GM21723 (cell line): ENCODE measurements at regions not wholly inside any gene's neighbourhood (a gene's known extent, or its start where the extent isn't known, plus 50 kb on each side); places are given as distances from the start of the nearest gene placed in this dataset.
"Not testable (repeated sequence)": the region's sequence is repeated elsewhere in the genome, so short reads cannot be mapped to it uniquely, and the experiment has no call there.

Source experiments
- ATAC-seq: cut with Tn5 transposase; IDR thresholded peaks from one replicate; pipeline ENCODE4 v1.9.1; 2021; ENCODE audit warnings: mild to moderate bottlenecking, moderate library complexity; ENCODE audit not compliant: unreplicated experiment

- ATAC-seq = no peak
Observed at GRCh38 chr4:177791188-177791587, 349.0 kb upstream of the AGA start.

GRCh38 chr4:177796841-177797240 is 354.6 kb upstream of the AGA start:
- no peak for ATAC-seq

DNA sequence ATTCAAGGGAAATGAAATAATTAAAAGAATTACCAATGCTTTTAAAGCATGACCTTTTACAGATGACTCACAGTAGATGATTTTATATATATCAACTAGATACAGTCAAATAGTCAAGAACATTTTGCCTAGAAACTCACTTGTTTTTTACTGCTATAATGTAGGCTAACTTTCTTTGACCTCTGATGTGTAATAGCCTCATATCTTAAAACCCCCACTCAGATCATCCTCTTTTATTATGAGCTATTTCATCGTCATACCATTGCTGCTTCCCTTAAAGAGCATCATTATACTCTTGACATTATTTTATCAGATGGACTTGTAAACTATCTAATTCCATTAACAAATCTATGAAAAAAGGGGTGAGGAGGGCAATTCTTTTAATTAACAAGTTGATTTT is 355.9 kb upstream of the AGA start:
- no peak for ATAC-seq

- no peak for ATAC-seq
Observed at GRCh38 chr4:177802162-177802561, 359.9 kb upstream of the AGA start.

- no peak for ATAC-seq
Observed at GRCh38 chr4:177802661-177803060, 360.4 kb upstream of the AGA start.

GRCh38 chr4:177803151-177803550 is 360.9 kb upstream of the AGA start:
- ATAC-seq = no peak

- ATAC-seq = no peak
Observed at GRCh38 chr4:177809791-177810190, 367.6 kb upstream of the AGA start.

DNA sequence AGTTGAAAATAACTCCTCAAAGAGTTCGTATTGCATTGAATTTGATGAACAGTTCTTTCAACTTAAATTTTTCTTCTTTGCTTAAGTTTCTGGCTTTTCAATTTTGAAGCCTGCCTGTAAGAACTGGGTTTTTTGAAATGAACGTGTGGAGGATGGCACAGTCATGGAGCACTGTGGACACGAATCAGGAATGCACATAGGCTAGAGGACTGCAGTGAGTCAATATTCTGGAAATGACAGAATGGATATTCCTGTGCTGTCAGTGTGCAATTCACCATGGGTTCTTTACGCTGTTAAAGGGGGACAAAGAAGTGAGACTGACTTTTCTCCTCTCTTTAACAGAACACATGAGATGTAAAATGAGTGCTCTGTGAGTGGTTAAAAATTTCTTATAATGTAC is 368.0 kb upstream of the AGA start:
- no peak for ATAC-seq

DNA sequence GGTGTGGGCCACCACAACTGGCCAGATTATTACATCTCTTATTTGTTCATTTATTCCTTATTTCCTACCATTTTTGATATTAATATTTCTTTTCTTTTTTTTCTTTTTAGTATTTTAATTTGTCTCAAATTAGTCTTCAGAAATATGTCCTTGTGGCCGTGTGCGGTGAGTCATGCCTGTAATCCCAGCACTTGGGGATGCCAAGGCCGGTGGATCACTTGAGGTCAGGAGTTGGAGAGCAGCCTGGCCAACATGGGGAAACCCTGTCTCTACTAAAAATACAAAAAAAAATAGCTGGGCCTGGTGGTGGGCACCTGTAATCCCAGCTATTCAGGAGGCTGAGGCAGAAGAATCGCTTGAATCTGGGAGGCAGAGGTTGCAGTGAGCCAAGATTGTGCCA is 376.2 kb upstream of the AGA start:
- not testable (repeated sequence) for ATAC-seq

DNA sequence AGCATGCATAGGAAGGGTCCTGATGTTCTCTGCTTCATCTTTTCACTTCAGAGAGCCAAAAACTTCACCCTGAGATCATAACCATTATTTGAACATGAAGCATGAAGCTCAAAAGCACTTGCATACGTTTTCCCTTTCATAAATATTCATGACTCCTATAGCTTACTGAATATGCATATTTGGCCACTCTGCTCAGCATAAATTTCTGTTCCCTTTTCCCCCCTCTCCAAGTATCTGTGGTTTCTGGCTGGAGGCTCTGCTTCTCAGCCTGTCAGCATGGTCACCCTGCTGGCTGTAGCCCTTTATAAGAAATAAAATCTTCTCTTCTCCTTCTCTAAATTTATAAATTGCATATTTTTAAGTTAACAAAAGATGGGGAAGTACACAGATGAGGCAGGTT is 384.7 kb upstream of the AGA start:
- ATAC-seq = no peak

- no peak for ATAC-seq
Observed at GRCh38 chr4:177841258-177841657, 399.0 kb upstream of the AGA start.

GRCh38 chr4:177853229-177853628 is 411.0 kb upstream of the AGA start:
- no peak for ATAC-seq

DNA sequence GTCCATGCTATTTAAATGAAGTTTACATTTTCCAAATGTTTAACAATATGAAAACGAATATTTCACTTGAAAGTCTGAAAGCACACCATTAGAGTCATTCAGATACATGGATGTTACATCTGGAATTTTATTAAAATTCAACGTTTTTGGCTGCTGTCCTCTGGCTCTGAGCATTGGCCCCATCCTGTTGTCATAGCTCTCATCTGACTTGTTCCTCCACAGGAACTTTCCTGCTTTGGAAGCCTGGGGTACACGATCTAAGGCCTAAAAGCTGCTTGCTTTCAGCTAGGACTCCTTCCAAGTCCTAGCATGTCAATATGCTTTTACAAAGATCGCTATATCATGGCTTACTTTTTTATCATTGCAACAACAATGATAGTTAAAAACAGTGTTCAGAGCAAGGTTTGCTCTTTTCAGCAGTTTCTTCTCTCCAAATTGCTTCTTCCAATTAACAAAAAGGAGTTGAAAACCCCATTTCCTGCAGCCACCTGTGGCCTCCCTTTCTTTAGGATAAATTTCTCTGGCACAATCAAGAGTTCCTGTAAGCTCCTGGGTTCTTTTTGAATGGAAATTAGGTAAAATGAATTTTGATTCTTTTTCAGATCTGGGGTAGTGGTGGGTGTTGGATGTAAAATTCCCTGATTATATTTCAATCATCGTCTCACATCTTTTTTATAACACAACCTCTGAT is 413.4 kb upstream of the AGA start:
- no peak for ATAC-seq

DNA sequence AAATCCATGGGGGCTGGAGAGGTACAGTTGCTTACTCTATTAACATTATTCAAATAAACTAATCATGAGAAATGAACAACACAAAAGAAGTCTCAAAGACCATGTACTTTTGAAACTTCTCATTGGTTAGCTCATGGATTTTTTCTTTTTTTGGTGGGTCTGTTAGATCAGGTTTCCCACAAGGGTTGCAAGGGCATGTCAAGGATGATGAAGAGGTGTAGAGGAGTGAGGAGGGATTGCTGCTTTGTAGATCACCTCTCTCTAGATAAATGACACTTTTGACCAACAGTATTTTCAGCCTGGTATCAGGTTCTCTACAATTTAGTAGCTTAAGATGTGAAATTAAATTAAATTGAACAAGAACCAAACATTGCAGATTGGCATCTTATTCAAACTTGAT is 417.9 kb upstream of the AGA start:
- no peak for ATAC-seq

DNA sequence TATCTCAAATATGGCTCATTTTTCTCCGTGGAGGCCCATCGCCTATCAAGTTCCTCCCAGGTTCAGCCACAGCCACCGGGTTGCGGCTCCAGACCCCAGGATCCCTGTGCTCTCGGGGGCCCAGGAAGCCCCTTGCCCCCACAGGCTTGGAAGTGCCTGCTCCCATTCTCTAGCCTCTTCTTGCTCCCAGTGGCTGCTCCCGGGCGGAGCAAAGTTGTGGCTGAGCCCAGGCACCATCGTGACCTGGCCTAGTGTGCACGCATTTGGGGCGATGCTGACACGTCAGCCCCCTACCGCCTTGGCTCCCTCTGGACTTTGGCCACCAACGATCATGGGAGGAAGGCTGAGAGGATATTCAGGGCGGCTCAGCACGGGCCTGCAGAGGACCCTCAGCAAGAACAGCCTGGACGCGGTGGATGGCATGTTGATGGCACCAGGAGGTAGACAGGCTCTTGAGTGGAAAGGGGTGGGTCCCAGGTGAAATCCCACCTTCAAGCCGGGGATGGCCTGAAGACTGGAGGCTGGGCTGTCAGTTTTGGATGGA is 419.4 kb upstream of the AGA start:
- no peak for ATAC-seq

DNA sequence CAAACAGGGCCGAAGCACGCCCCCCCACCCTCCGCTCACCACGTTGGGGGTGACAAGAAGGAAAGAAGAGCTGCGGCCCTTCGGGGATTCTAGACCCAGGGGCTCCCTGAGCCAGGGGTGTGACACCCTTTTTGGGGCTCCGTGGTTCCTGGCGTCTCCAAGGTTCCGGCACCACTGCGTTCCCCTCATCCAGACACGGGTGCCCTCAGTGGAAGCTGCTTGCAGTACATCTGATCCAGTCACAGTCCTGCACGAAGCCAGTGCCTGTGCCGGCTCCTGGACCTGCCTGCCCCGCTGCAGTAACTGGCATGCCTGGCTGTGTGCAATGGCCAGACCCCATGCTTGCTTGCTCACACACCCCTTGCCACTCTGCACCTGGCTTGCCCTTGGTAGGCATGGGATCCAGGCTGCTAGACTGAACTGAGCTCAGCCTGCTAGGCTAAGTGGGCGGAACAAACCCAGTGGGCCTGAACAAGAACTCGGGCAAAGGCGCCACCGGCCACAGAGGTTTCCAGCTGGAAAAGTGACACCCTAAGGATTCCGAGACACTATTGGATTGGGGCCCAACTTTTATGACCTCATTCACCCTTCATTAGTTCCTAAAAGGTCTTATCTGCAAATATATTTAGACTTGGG is 420.4 kb upstream of the AGA start:
- no peak for ATAC-seq

- ATAC-seq = no peak
Observed at GRCh38 chr4:177879851-177880250, 437.6 kb upstream of the AGA start.

DNA sequence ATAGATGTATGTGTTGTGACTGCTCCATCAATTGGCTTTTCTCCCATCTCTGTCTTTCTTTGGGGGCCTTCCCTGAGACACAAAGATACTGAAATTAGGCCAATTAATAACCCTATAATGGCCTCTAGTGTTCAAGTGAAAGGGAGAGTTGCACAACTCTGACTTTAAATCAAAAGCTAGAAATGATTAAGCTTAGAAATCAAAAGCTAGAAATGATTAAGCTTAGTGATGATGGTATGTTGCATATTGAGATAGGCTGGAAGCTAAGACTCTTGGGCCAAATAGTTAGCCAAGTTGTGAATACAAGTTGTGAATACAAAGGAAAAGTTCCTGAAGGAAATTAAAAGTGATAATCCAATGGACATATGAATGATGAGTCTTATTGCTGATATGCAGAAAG is 452.9 kb upstream of the AGA start:
- ATAC-seq = no peak

DNA sequence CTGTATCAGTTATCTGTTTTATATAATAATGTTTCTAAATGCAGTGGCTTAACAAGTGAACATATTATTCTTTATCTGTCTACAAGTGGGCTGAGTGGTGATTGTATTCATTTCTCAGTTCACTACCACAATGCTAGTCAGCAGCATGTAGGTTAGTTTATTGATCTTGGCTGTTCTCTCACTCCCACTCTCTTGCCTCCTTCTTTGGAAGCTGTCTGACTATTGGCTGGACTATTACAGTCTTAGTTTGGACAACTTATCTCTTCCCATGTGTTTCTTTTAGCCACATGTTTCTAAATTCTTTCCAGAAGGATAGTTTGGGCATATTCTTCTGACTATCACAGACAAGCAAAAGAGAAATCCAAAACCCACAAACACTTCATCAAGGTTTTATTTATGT is 459.5 kb upstream of the AGA start:
- no peak for ATAC-seq

DNA sequence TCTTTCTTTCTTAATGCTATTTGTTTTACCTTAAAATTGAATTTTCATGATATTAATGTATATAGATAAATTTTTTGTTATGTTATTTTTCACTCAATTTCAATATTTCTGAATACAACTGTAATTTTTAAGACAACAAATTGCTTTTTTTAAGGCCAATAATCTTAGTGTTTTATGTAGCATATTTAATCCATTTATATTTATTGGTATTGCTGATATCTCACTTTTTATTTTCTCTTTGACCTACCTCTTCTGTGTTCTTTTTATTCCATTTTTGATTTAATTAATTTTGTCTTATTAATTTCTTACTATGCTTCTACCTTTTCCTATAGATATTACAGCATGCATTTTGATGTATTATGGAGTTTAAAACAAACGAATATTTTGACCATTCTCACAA is 460.1 kb upstream of the AGA start:
- ATAC-seq = no peak

DNA sequence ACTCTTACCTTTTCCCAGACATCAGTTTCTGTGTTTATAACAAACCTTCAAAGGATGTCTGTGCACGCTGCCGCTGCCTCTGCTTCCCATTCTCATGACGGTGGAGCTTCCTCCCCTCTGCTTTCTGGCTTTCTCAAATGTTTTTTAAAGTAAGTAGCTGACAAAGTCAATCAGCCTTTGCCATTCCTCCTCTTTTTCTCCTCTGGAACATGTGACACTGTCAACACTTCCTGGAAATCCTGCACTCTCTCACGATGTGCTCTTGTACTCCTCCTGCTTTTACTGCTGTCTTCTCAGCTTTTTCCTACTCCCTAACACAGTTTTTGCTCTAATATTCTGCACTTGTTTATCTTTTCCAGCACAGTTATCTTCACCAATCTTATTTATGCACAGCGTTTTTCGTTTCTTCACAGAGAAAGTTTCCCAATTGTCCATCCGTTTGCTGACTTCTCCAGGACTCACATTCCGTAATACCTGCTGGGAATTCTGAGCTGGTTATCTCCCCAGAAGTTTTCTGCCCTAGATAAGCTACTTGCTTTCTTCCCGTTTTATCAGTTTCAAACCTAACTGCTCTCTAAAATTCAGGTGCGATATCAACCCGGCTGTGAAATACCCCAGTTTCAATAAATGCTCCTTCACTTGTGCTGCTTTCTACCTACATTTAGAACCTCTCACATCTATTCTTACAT is 465.6 kb upstream of the AGA start:
- ATAC-seq = no peak

GRCh38 chr4:177921715-177922114 is 479.5 kb upstream of the AGA start:
- ATAC-seq = no peak
